ENCODE measurements at regions not wholly inside any gene's neighbourhood (a gene's known extent, or its start where the extent isn't known, plus 50 kb on each side); places are given as distances from the start of the nearest gene placed in this dataset.

DNA sequence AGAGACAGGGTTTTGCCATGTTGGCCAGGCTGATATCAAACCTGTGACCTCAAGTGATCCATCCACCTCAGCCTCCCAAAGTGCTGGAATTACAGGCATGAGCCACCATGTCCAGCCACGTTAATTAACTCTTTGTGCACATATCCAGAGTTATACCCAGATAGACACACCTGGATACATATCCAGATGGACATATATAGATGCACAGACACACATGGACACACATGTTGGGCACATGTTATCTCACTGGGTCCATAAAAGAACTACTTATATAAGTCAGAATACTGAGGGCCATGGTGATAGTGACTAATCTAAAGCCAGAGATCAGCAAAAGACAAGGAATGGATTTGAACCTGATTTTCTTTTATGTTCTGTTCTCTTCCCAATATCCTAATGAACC lies 158.6 kb downstream of the IRS1 start:
- Histone ChIP-seq H3K4me1 (ENCODE audit: insufficient read depth, low read length) (no peaks in the 10 kb centered on the region), H3K36me3 (ENCODE audit: insufficient read depth, low read length) (no peaks in the 10 kb centered on the region), H3K27me3 (ENCODE audit: control insufficient read depth in 1 of 2, insufficient read depth in 2 of 2, low read length in 2 of 2) (peaks cover 0 to 3% of the 10 kb centered on the region in 2 experiments), H3K4me3 (ENCODE audit: low read length) (no peak overlapping the region), H3K27ac (ENCODE audit: low read depth in 1 of 2, low read length in 2 of 2) (no peak overlapping the region), H3K9me3 (ENCODE audit: control insufficient read depth in 1 of 2, insufficient read depth in 1 of 2, low read length in 2 of 2) (peaks cover 0 to 7% of the 10 kb centered on the region in 2 experiments)
- intact Hi-C loops (cut with DNase I, micrococcal nuclease) = no loop called here
- POLR2A ChIA-PET = no interaction called here
- H3K36me3 Mint-ChIP-seq (ENCODE audit: low read depth) = no peaks in the 10 kb centered on the region
- TF ChIP-seq, protein P1, sequence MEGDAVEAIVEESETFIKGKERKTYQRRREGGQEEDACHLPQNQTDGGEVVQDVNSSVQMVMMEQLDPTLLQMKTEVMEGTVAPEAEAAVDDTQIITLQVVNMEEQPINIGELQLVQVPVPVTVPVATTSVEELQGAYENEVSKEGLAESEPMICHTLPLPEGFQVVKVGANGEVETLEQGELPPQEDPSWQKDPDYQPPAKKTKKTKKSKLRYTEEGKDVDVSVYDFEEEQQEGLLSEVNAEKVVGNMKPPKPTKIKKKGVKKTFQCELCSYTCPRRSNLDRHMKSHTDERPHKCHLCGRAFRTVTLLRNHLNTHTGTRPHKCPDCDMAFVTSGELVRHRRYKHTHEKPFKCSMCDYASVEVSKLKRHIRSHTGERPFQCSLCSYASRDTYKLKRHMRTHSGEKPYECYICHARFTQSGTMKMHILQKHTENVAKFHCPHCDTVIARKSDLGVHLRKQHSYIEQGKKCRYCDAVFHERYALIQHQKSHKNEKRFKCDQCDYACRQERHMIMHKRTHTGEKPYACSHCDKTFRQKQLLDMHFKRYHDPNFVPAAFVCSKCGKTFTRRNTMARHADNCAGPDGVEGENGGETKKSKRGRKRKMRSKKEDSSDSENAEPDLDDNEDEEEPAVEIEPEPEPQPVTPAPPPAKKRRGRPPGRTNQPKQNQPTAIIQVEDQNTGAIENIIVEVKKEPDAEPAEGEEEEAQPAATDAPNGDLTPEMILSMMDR (IDR thresholded peaks at IDR 0.05) = no peak
- DNase-seq (no peak), ATAC-seq (ENCODE audit: poor library complexity) (no peak)
- no peak overlapping the region for H3K4me3 Mint-ChIP-seq
- H3K27ac Mint-ChIP-seq = no peak overlapping the region
- no peaks in the 10 kb centered on the region for H3K27me3 Mint-ChIP-seq
- no peaks in the 10 kb centered on the region for H3K4me1 Mint-ChIP-seq (ENCODE audit: low read depth)
- H3K9me3 Mint-ChIP-seq = peaks cover 7% of the 10 kb centered on the region
- CTCF ChIA-PET = no interaction called here

- Mint-ChIP-seq H3K36me3 (ENCODE audit: low read depth) (no peaks in the 10 kb centered on the region), H3K4me1 (ENCODE audit: low read depth) (no peaks in the 10 kb centered on the region), H3K27me3 (no peaks in the 10 kb centered on the region), H3K4me3 (no peak overlapping the region), H3K9me3 (peaks cover 7% of the 10 kb centered on the region), H3K27ac (no peak overlapping the region)
- ChIA-PET POLR2A (no interaction called here), CTCF (no interaction called here)
- DNase-seq = no peak
- H3K4me1 ChIP-seq (ENCODE audit: insufficient read depth, low read length) = no peaks in the 10 kb centered on the region
- H3K9me3 ChIP-seq (ENCODE audit: control insufficient read depth in 1 of 2, insufficient read depth in 1 of 2, low read length in 2 of 2) = peaks cover 0 to 7% of the 10 kb centered on the region in 2 experiments
- no peak for ATAC-seq (ENCODE audit: poor library complexity)
- peaks cover 0 to 3% of the 10 kb centered on the region in 2 experiments for H3K27me3 ChIP-seq (ENCODE audit: control insufficient read depth in 1 of 2, insufficient read depth in 2 of 2, low read length in 2 of 2)
- intact Hi-C loops (cut with DNase I, micrococcal nuclease) = no loop called here
- H3K36me3 ChIP-seq (ENCODE audit: insufficient read depth, low read length) = no peaks in the 10 kb centered on the region
- TF ChIP-seq, protein P1 (IDR thresholded peaks at IDR 0.05) = no peak
- no peak overlapping the region for H3K4me3 ChIP-seq (ENCODE audit: low read length)
- H3K27ac ChIP-seq (ENCODE audit: low read depth in 1 of 2, low read length in 2 of 2) = no peak overlapping the region
Measured at GRCh38 chr2:226640501-226640900, 159.1 kb downstream of the IRS1 start.

DNA sequence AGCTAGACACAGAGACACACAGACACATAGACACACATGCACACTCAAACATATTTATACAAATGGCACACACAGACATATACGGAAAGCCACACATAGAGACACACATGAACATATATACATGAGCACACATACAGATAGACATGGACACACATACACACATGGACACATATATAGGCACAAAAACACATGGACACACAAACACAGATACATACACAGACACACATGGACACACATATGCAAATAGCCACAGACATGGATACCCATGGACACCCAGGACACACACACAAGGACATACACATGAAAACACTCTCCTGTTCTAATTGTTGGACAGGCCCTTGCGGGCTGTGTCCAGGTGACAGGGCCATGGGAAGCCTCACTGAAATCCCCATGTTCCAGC lies 160.1 kb downstream of the IRS1 start:
- Mint-ChIP-seq H3K4me3 (no peak overlapping the region), H3K27ac (no peak overlapping the region), H3K9me3 (peaks cover 7% of the 10 kb centered on the region), H3K4me1 (ENCODE audit: low read depth) (no peaks in the 10 kb centered on the region), H3K27me3 (no peaks in the 10 kb centered on the region), H3K36me3 (ENCODE audit: low read depth) (no peaks in the 10 kb centered on the region)
- DNase-seq (no peak), ATAC-seq (ENCODE audit: poor library complexity) (no peak)
- intact Hi-C loops (cut with DNase I, micrococcal nuclease) = no loop called here
- peaks cover 0 to 7% of the 10 kb centered on the region in 2 experiments for H3K9me3 ChIP-seq (ENCODE audit: control insufficient read depth in 1 of 2, insufficient read depth in 1 of 2, low read length in 2 of 2)
- no peak overlapping the region for H3K27ac ChIP-seq (ENCODE audit: low read depth in 1 of 2, low read length in 2 of 2)
- ChIA-PET POLR2A (no interaction called here), CTCF (no interaction called here)
- TF ChIP-seq, protein P1 (IDR thresholded peaks at IDR 0.05) = no peak
- no peaks in the 10 kb centered on the region for H3K4me1 ChIP-seq (ENCODE audit: insufficient read depth, low read length)
- H3K36me3 ChIP-seq (ENCODE audit: insufficient read depth, low read length) = no peaks in the 10 kb centered on the region
- peaks cover 0 to 3% of the 10 kb centered on the region in 2 experiments for H3K27me3 ChIP-seq (ENCODE audit: control insufficient read depth in 1 of 2, insufficient read depth in 2 of 2, low read length in 2 of 2)
- no peak overlapping the region for H3K4me3 ChIP-seq (ENCODE audit: low read length)
